NCI-H774 (cell line): ENCODE measurements at regions not wholly inside any gene's neighbourhood (a gene's known extent, or its start where the extent isn't known, plus 50 kb on each side); places are given as distances from the start of the nearest gene placed in this dataset.

Experiments
- DNase-seq: peaks from one replicate; lab custom pipeline; 2025; lab: John Stamatoyannopoulos, UW

DNA sequence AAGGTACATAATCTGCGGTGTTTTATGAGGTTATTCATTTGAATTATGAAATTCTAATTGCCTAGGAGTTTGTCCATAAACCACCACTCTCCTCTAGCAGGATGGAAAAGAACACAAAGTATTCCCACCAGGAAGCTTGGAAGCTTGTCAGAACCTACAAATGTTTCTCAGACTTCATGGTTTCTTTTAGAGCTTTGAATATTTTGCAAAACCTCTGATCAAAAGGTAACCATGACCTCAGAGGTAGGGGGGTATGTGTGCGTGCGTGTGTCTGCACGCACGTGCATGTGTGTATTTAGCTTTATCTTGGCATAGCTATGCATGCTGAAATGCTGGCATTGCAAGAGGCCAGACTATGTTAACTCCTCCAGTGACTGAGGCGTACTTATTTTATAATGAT, 847.0 kb downstream of the TLE1 start:
- no peak for DNase-seq

DNA sequence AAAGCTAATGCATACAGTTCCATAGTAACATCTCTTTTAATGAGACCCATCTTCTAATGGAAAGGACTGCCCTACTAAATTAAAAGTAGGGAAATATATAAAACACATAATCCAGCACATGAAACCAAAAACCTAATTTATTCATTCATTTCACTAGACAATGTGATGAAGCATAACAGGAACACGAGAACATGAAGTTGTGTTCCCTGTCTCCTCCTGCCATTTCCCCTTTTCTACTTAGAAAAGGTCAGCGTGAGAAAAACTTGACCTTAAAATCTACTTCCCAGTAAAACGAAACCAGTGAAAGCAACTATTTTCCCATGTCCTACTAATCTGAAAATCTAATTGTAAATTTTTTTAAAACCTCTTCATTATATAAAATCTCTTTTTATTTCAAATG, 847.5 kb downstream of the TLE1 start:
- DNase-seq, result no peak

GRCh38 chr9:80839821-80840675, 849.3 kb downstream of the TLE1 start:
- DNase-seq, result no peak

DNA sequence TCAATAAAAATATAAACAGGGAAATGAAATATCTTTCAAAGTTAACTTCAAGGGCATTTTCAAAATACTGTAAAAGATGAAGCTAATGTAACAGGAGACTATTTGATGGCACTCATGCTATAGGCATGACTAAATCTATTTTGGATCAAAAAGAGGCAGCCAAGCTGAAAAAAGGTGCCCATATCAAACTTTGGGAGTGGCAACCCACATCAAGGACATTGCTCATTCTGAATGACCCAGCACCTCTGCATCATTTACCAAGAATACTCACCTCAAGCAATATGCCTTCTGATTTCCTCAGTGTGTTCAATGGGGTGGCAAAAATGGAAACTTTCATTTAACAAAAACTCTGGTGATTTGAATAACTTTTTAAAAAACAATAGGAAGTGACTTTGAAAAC, 853.3 kb downstream of the TLE1 start:
- no peak for DNase-seq

DNA sequence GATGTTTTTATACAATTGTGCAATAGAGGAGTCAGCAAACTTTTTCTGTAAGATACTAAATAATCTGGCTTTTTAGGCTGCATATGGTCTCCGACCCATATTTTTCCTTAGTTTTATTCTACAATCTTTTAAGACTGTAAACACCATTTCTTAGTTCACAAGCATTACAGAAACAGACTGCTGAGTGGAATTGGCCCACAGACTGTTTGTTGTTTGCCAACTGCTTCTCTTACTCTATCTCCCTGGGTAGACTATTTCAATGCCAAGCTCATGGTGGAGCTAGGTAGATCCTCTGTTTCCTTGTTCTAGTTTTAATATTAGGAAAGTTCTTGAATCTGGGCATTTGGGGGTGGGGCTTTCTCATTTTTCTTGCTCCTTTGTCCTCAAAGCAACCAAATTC, 857.6 kb downstream of the TLE1 start:
- no peak for DNase-seq

DNA sequence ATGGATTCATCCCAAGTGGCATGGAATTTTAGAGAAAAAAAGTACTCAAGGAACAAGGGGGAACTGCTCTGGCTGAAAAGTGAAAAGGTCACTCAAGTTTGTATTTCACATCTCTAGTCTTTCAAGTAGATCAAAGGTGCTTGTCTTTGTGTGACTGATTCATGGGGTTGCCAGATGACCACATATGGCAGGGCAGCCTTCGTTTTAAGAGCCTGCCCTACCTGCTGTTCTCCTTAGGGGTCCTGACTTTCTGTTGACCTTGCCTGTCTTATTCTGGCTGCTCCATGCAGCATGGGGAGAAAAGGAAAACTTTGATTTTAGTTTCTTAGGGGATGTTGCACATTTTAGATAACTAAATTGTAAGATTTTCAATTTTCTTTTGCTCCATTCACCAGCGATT, 877.7 kb downstream of the TLE1 start:
- no peak for DNase-seq

GRCh38 chr9:80811003-80811402, 878.3 kb downstream of the TLE1 start:
- DNase-seq, result no peak

DNA sequence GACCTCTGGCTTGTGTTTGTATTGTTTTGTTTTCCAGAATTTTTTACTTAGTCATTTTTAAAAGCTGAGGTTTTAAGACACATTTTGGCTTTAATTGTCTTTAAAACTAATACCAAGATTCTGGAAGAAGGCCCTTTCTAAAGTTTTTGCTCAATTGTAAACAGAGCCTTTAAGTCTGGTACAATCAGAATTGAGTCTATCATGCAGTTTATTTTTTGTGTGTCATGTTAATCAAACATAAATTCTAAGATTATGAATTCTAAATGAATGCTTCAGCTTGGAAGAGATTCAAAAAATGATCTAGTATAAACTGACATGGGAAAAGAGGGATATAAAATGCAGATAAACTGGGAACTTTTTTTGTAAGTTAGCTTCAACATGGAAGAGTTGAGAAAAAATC, 882.7 kb downstream of the TLE1 start:
- DNase-seq, result no peak

- DNase-seq, result no peak
Measured at GRCh38 chr9:80804873-80805272, 884.5 kb downstream of the TLE1 start.

DNA sequence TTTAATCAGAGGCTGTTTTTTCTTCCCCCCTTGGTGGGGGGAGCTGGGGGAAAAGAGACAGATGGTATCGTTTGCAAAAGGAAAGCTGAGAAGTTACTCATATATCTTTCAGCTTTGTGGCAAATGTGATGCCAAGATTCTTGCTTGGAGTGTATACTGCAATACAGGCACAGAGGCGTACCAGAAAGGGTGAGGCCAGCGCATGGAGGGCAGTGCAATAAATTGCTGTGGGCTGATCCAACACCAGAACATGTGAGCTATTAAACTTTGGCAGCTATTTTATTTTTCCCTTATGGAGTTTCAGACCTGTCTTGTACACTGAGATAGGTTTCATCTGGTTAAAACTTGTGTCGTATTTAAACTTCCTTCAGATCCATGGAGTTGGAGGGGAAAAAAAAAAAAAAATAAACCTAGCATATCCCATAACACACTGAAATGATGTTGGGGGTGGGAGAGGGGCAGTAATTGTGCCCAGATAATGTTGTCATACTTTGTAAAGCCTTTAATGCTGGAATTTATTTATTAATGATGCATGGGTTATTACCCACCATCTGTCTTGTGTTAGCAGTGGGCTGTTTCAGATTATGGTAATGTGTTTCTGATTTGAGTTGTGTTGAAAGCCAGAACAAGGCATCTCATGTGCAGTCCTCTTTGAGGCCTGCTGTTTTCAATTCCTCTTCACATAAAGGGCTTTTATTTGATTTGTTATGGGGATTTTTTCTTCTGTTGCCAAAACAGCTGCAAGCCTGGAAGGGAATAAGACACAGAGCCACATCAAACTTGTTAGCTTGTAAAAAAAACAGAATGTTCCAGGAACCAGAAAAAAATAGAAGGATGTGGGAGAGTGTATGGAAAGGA, 891.3 kb downstream of the TLE1 start:
- DNase-seq, result no peak

DNA sequence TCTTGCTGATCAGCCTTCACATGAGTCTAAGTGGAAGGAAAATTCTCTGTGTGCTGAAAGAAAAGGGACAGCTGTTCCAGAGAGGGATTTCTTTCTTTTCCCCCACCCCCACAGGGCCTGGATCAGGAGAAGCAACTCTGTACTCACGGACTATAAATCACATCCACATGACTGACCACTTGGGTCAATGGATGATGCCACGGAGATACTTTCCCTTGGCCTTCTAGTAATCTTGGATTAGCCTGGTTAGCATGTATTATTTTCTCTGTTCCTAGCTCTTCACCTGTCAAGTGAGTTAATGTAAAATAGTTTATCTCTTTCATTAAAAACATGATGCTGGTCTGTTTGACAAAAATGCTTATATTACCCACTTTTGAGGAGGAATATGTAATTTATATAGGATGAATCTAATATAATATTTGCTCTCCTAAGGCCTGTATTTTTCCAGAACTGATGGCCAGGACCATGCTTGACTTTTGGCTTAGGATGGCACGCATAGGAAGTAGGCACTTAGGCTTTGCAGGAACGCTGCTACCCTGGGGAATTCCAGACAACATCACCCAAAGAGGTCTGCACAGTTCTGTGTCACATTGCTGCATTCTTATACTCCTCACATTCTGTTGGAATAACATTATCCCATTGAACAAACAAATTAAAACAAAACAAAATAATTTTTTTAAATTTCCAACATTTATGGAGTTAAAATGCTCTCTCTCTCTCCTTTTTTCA, 892.1 kb downstream of the TLE1 start:
- no peak for DNase-seq

- DNase-seq, result no peak
Measured at GRCh38 chr9:80796632-80797031, 892.7 kb downstream of the TLE1 start.

- DNase-seq, result no peak
Measured at GRCh38 chr9:80794197-80794596, 895.1 kb downstream of the TLE1 start.

- DNase-seq, result no peak
Measured at GRCh38 chr9:80793706-80794105, 895.6 kb downstream of the TLE1 start.

DNA sequence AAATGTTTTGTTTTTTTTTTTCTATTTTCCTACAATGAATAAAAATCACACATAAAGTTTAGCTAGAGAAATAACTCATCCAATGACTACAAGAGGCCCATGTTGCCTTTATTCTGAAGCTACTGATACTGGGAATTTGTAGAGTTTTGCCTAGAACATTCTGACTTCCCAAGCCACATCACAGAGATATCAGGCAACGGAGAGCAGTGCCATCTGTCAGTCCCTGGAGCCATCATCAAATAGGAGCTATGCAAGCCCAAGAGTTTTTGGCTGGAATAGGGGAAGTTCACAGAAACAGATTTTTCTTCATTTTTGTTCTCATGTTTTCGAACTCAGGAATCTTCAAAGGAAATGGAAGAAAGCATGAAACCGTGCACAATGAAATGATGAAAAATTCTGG, 896.6 kb downstream of the TLE1 start:
- no peak for DNase-seq

DNA sequence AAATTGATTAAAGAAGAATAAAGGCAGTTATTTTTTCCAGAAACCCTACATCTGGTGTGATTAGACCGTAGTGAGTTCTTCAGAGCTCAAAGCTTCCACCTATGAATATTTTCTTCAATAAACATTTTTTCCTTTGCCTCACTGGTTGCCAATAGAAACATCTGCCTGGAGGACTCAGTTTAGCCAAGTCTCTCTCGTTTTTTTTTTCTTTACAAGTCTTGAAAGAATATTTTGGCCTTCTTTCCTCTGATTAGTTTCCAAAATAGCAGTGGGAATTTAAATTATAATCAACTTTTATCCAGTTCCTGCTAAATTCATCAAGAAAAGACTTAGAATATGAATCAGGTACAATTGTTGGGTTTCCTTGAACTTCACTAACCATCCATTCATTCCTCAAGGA, 897.5 kb downstream of the TLE1 start:
- no peak for DNase-seq

DNA sequence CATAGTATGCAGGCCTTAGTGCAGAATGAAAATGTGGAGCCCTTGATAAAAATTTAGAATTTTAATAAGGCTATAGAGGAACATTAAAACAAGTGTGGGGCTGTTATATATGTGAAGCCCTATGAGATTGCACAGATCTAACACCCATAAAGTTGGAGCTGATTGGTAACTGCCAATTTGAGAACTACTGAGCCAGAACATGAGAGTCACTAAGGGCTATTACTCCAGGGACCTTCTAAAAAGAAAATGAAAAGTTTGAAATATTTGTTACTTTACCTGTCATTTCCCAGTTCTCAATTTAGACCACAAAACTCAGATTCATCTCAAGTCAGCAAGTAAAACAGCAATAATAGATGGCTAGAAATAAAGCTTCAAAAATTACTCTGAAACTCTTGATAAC, 898.6 kb downstream of the TLE1 start:
- no peak for DNase-seq

- DNase-seq, result no peak
Measured at GRCh38 chr9:80789831-80790230, 899.5 kb downstream of the TLE1 start.

DNA sequence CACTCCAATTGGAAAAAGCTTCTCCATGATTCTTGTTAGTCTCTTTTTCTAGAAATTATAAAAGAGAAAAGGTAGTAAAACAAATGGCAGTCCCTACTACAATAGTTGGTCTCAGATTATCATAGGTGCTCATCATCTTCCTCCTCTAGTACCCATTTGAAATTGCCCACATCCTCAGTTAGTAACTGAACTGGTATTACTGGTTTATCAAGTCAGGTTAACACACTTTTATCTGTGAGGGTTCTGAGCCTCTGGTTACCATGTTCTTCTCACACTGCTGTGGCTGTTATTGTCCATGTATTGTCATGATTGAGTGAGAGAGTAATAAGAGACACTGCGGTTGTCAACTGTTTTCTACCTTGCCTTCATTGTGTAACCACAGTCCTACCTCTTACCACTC, 901.7 kb downstream of the TLE1 start:
- DNase-seq, result no peak

- no peak for DNase-seq
Measured at GRCh38 chr9:80784647-80785046, 904.7 kb downstream of the TLE1 start.

- DNase-seq, result no peak
Measured at GRCh38 chr9:80775971-80776370, 913.4 kb downstream of the TLE1 start.

DNA sequence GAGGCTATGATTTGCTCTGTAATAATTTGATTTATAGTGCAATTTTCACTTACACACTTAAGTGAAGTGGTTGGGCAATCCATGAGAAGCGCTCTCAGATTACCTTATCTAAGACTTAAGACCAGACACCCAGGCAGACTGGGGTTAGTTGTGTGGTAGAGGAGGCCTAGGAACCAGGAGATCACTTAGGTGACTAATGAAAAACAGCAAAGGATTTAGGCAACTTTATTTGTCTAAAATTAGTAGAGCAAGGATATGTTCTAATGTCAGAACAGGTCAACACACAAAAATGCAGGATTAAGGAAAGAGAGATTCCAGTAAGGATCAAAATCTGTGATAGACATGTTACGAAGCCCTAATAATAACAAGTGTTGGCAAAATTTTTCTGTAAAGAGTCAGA, 913.8 kb downstream of the TLE1 start:
- DNase-seq, result no peak
